IPS-11a (cell line): ENCODE measurements at regions not wholly inside any gene's neighbourhood (a gene's known extent, or its start where the extent isn't known, plus 50 kb on each side); places are given as distances from the start of the nearest gene placed in this dataset.
"Not testable (repeated sequence)": the region's sequence is repeated elsewhere in the genome, so short reads cannot be mapped to it uniquely, and the experiment has no call there.

ENCODE experiments used
- H3K4me3 ChIP-seq: one replicate; pipeline ENCODE4 v1.5.1; 2013; ENCODE audit warnings: low read depth, low read length, control low read depth

- H3K4me3 ChIP-seq: no peak overlapping the region
These were observed 51.9 kb upstream of the TCERG1L start for GRCh38 chr10:131363416-131363815.

- no peak overlapping the region for H3K4me3 ChIP-seq
These were observed 60.0 kb upstream of the TCERG1L start for GRCh38 chr10:131371571-131371970.

GRCh38 chr10:131381576-131381975, 70.1 kb upstream of the TCERG1L start:
- H3K4me3 ChIP-seq: no peak overlapping the region

- H3K4me3 ChIP-seq: not testable (repeated sequence)
These were observed 73.8 kb upstream of the TCERG1L start for GRCh38 chr10:131385161-131385872.

GRCh38 chr10:131387018-131387529, 75.6 kb upstream of the TCERG1L start:
- no peak overlapping the region for H3K4me3 ChIP-seq

- H3K4me3 ChIP-seq: no peak overlapping the region
These were observed 80.4 kb upstream of the TCERG1L start for GRCh38 chr10:131391936-131392335.

GRCh38 chr10:131396121-131397050, 84.9 kb upstream of the TCERG1L start:
- no peak overlapping the region for H3K4me3 ChIP-seq

GRCh38 chr10:131398166-131398565, 86.6 kb upstream of the TCERG1L start:
- no peak overlapping the region for H3K4me3 ChIP-seq

GRCh38 chr10:131399981-131400380, 88.5 kb upstream of the TCERG1L start:
- no peak overlapping the region for H3K4me3 ChIP-seq

- H3K4me3 ChIP-seq: no peak overlapping the region
These were observed 89.0 kb upstream of the TCERG1L start for GRCh38 chr10:131400513-131400912.

- no peak overlapping the region for H3K4me3 ChIP-seq
These were observed 91.5 kb upstream of the TCERG1L start for GRCh38 chr10:131402771-131403650.

GRCh38 chr10:131403936-131404335, 92.4 kb upstream of the TCERG1L start:
- no peak overlapping the region for H3K4me3 ChIP-seq

- no peak overlapping the region for H3K4me3 ChIP-seq
These were observed 93.4 kb upstream of the TCERG1L start for GRCh38 chr10:131404886-131405285.

GRCh38 chr10:131406676-131407392, 95.3 kb upstream of the TCERG1L start:
- H3K4me3 ChIP-seq: no peak overlapping the region

- no peak overlapping the region for H3K4me3 ChIP-seq
These were observed 107.2 kb upstream of the TCERG1L start for GRCh38 chr10:131418681-131419080.

GRCh38 chr10:131419797-131420196, 108.3 kb upstream of the TCERG1L start:
- no peak overlapping the region for H3K4me3 ChIP-seq

GRCh38 chr10:131420867-131421266, 109.3 kb upstream of the TCERG1L start:
- H3K4me3 ChIP-seq: no peak overlapping the region

GRCh38 chr10:131421381-131421780, 109.9 kb upstream of the TCERG1L start:
- H3K4me3 ChIP-seq: no peak overlapping the region

GRCh38 chr10:131422731-131423130, 111.2 kb upstream of the TCERG1L start:
- H3K4me3 ChIP-seq: no peak overlapping the region

GRCh38 chr10:131424053-131424452, 112.5 kb upstream of the TCERG1L start:
- H3K4me3 ChIP-seq: no peak overlapping the region
